Sigmoid colon (tissue), 4 donors: ENCODE measurements at regions not wholly inside any gene's neighbourhood (a gene's known extent, or its start where the extent isn't known, plus 50 kb on each side); places are given as distances from the start of the nearest gene placed in this dataset.

ENCODE experiments used
- CTCF ChIP-seq, 4 experiments: fragments of 450-650 bp in 3 of 4; fragments of 200-600 bp in 1 of 4; IDR thresholded peaks; one replicate each; pipeline ENCODE4 v1.5.1; 2016 to 2019; ENCODE audit warnings: antibody characterized with exemption in 4 of 4, mild to moderate bottlenecking in 3 of 4, moderate library complexity in 2 of 4
- EP300 ChIP-seq, 4 donors: sonication (generic); formaldehyde crosslinking; IDR thresholded peaks; one replicate each; pipeline ENCODE4 v1.6.1; 2017; ENCODE audit warnings: antibody characterized with exemption in 4 of 4
- POLR2A ChIP-seq, 2 donors: fragments of 450-650 bp; IDR thresholded peaks; one replicate each; pipeline ENCODE4 v1.6.1; 2016; ENCODE audit warnings: antibody characterized with exemption in 2 of 2, mild to moderate bottlenecking in 2 of 2, moderate library complexity in 2 of 2

GRCh38 chrX:97828471-97828870, 944.8 kb downstream of the RPA4 start:
- TF ChIP-seq CTCF (IDR thresholded peaks at IDR 0.05) (no peak), EP300 (IDR thresholded peaks at IDR 0.05) (no peak), POLR2A (IDR thresholded peaks at IDR 0.05) (no peak)
